ENCODE measurements at regions not wholly inside any gene's neighbourhood (a gene's known extent, or its start where the extent isn't known, plus 50 kb on each side); places are given as distances from the start of the nearest gene placed in this dataset.
A peak's percentile ranks its signal among the peaks of the same experiment; 100 is the strongest.

DNA sequence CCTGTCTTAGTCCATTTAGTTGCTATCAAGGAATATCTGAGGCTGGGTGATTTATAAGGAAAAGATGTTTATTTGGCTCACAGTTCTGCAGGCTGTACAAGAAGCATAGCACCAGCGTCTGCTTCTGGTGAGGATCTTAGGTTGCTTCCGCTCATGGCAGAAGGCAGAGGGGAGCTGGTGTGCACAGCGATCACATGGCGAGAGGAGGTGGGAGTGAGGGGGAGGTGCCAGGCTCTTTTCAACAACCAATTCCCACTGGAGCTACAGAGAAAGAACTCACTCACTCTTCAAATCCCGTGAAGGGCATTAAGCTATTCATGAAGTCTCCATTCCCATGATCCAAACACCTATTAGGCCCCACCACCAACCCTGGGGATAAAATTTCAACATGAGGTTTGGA lies 371.6 kb downstream of the SH2D4B start:
- Histone ChIP-seq H3K27ac (ENCODE audit: low read length) (no peak overlapping the region), H3K9me3 (ENCODE audit: control insufficient read depth, low read depth, low read length) (no peaks in the 10 kb centered on the region), H3K4me1 (ENCODE audit: control insufficient read depth, low read depth, low read length) (no peaks in the 10 kb centered on the region), H3K9ac (ENCODE audit: low read length) (no peak overlapping the region), H3K4me3 (ENCODE audit: low read length) (no peak overlapping the region), H3K27me3 (ENCODE audit: control insufficient read depth, insufficient read depth, low read length) (no peaks in the 10 kb centered on the region), H3K36me3 (ENCODE audit: control insufficient read depth, low read depth, low read length) (no peaks in the 10 kb centered on the region)

DNA sequence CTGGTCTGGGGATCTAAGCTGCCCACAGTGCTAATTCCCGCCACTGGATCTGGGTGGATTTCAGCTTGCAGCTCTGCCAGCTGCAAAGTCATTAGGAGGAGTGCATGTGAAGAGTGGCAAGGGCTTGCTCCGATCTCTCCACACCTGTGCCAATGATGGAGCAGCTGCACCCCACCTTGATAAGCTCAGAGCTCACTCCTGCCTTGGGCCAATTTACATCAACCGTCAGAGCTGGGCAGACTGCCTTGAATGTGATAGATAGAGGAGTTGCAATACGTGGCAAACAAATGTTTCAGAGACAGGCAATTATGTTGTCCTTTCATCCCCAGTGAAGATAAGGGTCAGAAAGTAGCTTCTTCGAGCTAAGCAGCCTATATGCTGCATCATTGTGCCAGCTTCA lies 379.9 kb downstream of the SH2D4B start:
- Histone ChIP-seq H3K27ac (ENCODE audit: low read length) (no peak overlapping the region), H3K4me3 (ENCODE audit: low read length) (no peak overlapping the region), H3K36me3 (ENCODE audit: control insufficient read depth, low read depth, low read length) (no peaks in the 10 kb centered on the region), H3K9me3 (ENCODE audit: control insufficient read depth, low read depth, low read length) (no peaks in the 10 kb centered on the region), H3K27me3 (ENCODE audit: control insufficient read depth, insufficient read depth, low read length) (no peaks in the 10 kb centered on the region), H3K4me1 (ENCODE audit: control insufficient read depth, low read depth, low read length) (no peaks in the 10 kb centered on the region), H3K9ac (ENCODE audit: low read length) (no peak overlapping the region)

DNA sequence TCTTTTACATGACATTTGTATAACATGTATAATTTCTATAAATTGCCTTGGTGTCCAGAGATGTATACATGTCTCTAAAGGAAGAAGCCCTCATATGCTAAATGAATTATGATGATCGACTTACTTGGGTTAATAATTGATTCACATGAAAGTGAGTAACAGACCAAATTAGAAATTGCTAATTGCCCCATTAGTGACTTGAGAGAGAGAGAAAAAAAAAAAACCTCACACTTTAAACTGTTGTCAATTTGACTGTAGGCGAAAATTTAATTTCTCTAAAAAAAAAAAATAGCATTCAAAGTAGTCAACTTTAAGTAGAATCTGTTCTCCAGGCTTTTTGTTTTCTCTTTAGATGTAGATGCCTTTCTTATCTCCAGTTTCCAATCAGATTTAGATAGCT lies 383.3 kb downstream of the SH2D4B start:
- Histone ChIP-seq H3K4me3 (ENCODE audit: low read length) (no peak overlapping the region), H3K27me3 (ENCODE audit: control insufficient read depth, insufficient read depth, low read length) (no peaks in the 10 kb centered on the region), H3K9me3 (ENCODE audit: control insufficient read depth, low read depth, low read length) (no peaks in the 10 kb centered on the region), H3K27ac (ENCODE audit: low read length) (no peak overlapping the region), H3K36me3 (ENCODE audit: control insufficient read depth, low read depth, low read length) (no peaks in the 10 kb centered on the region), H3K9ac (ENCODE audit: low read length) (no peak overlapping the region), H3K4me1 (ENCODE audit: control insufficient read depth, low read depth, low read length) (peaks cover 2% of the 10 kb centered on the region)

GRCh38 chr10:80924063-80924952 lies 386.6 kb downstream of the SH2D4B start:
- no peak overlapping the region for H3K4me3 ChIP-seq (ENCODE audit: low read length)
- H3K27me3 ChIP-seq (ENCODE audit: control insufficient read depth, insufficient read depth, low read length): no peaks in the 10 kb centered on the region
- no peak overlapping the region for H3K27ac ChIP-seq (ENCODE audit: low read length)
- H3K4me1 ChIP-seq (ENCODE audit: control insufficient read depth, low read depth, low read length): peaks cover 23% of the 10 kb centered on the region
- no peaks in the 10 kb centered on the region for H3K9me3 ChIP-seq (ENCODE audit: control insufficient read depth, low read depth, low read length)
- H3K36me3 ChIP-seq (ENCODE audit: control insufficient read depth, low read depth, low read length): no peaks in the 10 kb centered on the region
- H3K9ac ChIP-seq (ENCODE audit: low read length): no peak overlapping the region

DNA sequence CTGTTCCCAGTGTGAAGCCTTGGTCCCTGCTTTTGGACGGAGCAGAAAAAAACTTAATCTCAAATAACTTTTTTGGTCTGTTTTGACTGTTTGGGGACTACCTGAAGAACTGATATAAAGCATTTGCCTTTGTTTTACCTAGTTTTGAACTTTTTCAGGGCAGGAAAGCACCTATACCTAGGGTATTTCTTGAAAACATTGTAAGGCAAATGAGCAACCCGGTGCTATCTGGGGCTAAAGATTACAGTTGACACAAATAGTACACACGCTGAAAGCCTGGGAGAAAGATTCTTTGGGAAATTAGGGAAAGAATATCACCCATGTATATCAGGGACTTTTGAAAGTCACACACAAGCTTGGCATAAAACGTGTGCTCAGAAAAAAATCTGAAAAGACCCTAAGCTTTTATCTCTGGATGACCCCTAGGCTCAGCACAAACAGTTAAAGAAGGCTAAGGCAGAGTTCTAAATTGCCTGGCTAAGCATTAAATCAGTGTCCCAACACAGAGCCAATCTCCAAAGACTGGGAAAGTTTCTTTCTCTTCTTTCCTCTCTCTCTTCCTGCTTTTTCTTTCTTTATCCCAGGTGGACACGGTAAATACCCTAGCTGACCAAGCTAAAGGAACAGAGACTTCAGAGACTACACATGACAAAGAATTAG lies 389.8 kb downstream of the SH2D4B start:
- H3K36me3 ChIP-seq (ENCODE audit: control insufficient read depth, low read depth, low read length): no peaks in the 10 kb centered on the region
- peak overlapping the region; percentile 37 for H3K27ac ChIP-seq (ENCODE audit: low read length)
- H3K4me3 ChIP-seq (ENCODE audit: low read length): peak overlapping the region; percentile 10
- peaks cover 23% of the 10 kb centered on the region for H3K4me1 ChIP-seq (ENCODE audit: control insufficient read depth, low read depth, low read length)
- no peaks in the 10 kb centered on the region for H3K27me3 ChIP-seq (ENCODE audit: control insufficient read depth, insufficient read depth, low read length)
- H3K9ac ChIP-seq (ENCODE audit: low read length): no peak overlapping the region
- no peaks in the 10 kb centered on the region for H3K9me3 ChIP-seq (ENCODE audit: control insufficient read depth, low read depth, low read length)

- Histone ChIP-seq H3K4me3 (ENCODE audit: low read length) (no peak overlapping the region), H3K9ac (ENCODE audit: low read length) (no peak overlapping the region), H3K27ac (ENCODE audit: low read length) (no peak overlapping the region), H3K27me3 (ENCODE audit: control insufficient read depth, insufficient read depth, low read length) (no peaks in the 10 kb centered on the region), H3K4me1 (ENCODE audit: control insufficient read depth, low read depth, low read length) (no peaks in the 10 kb centered on the region), H3K36me3 (ENCODE audit: control insufficient read depth, low read depth, low read length) (no peaks in the 10 kb centered on the region), H3K9me3 (ENCODE audit: control insufficient read depth, low read depth, low read length) (no peaks in the 10 kb centered on the region)
These were observed 401.2 kb downstream of the SH2D4B start for GRCh38 chr10:80938903-80939302.

- Histone ChIP-seq H3K4me1 (ENCODE audit: control insufficient read depth, low read depth, low read length) (peaks cover 9% of the 10 kb centered on the region), H3K9ac (ENCODE audit: low read length) (no peak overlapping the region), H3K27ac (ENCODE audit: low read length) (no peak overlapping the region), H3K36me3 (ENCODE audit: control insufficient read depth, low read depth, low read length) (no peaks in the 10 kb centered on the region), H3K4me3 (ENCODE audit: low read length) (no peak overlapping the region), H3K9me3 (ENCODE audit: control insufficient read depth, low read depth, low read length) (no peaks in the 10 kb centered on the region), H3K27me3 (ENCODE audit: control insufficient read depth, insufficient read depth, low read length) (no peaks in the 10 kb centered on the region)
These were observed 407.7 kb downstream of the SH2D4B start for GRCh38 chr10:80945264-80945880.

GRCh38 chr10:80946073-80946472 lies 408.4 kb downstream of the SH2D4B start:
- H3K36me3 ChIP-seq (ENCODE audit: control insufficient read depth, low read depth, low read length): no peaks in the 10 kb centered on the region
- no peaks in the 10 kb centered on the region for H3K9me3 ChIP-seq (ENCODE audit: control insufficient read depth, low read depth, low read length)
- H3K4me3 ChIP-seq (ENCODE audit: low read length): no peak overlapping the region
- peaks cover 9% of the 10 kb centered on the region for H3K4me1 ChIP-seq (ENCODE audit: control insufficient read depth, low read depth, low read length)
- H3K27me3 ChIP-seq (ENCODE audit: control insufficient read depth, insufficient read depth, low read length): no peaks in the 10 kb centered on the region
- no peak overlapping the region for H3K9ac ChIP-seq (ENCODE audit: low read length)
- H3K27ac ChIP-seq (ENCODE audit: low read length): no peak overlapping the region

DNA sequence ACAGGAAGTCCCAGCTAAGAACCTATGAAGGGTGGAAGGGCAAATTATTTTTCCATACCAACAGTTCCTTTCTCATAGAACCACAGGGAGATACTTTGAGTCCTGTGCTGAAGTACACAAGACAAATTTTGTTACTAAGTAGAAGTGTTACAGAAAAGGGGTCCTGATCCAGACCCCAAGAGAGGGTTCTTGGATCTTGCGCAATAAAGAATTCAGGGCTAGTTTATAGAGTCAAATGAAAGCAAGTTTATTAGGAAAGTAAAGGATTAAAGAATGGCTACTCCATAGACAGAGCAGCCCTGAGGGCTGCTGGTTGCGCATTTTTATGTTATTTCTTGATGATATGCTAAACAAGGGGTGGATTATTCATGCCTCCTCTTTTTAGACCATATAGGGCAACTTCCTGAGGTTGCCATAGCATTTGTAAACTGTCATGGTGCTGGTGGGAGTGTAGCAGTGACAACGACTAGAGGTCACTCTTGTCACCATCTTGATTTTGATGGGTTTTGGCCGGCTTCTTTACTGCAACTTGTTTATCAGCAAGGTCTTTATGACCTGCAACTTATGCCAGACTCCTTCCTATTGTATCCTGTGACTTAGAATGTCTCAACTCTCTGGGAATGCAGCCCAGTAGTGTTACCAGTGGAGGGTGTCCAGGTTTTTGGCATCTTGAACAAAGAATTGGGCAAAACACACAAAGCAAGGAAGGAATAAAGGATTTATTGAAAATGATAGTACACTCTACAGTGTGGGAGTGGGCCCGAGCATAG lies 409.4 kb downstream of the SH2D4B start:
- no peak overlapping the region for H3K4me3 ChIP-seq (ENCODE audit: low read length)
- no peak overlapping the region for H3K9ac ChIP-seq (ENCODE audit: low read length)
- H3K4me1 ChIP-seq (ENCODE audit: control insufficient read depth, low read depth, low read length): peaks cover 9% of the 10 kb centered on the region
- no peak overlapping the region for H3K27ac ChIP-seq (ENCODE audit: low read length)
- H3K27me3 ChIP-seq (ENCODE audit: control insufficient read depth, insufficient read depth, low read length): no peaks in the 10 kb centered on the region
- H3K36me3 ChIP-seq (ENCODE audit: control insufficient read depth, low read depth, low read length): no peaks in the 10 kb centered on the region
- no peaks in the 10 kb centered on the region for H3K9me3 ChIP-seq (ENCODE audit: control insufficient read depth, low read depth, low read length)

DNA sequence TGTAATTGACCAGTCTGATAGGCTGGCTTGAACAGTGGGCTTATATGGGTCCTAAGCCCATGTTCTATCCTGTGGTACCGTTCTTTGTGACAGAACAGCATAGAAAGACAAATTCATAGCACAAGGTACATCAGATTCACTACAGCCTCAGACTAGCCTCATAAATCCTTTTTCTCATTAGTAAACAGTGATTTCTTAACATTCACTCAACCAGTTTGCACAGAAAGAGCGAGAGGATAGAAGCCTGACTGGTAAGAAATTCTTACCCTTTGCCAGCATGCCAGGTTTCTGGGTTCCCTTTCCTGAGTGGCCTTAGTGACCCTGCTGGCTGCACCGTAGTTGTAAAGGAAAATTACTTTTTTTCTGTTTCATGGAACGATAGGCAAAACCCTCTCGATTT lies 412.1 kb downstream of the SH2D4B start:
- no peak overlapping the region for H3K27ac ChIP-seq (ENCODE audit: low read length)
- no peaks in the 10 kb centered on the region for H3K9me3 ChIP-seq (ENCODE audit: control insufficient read depth, low read depth, low read length)

DNA sequence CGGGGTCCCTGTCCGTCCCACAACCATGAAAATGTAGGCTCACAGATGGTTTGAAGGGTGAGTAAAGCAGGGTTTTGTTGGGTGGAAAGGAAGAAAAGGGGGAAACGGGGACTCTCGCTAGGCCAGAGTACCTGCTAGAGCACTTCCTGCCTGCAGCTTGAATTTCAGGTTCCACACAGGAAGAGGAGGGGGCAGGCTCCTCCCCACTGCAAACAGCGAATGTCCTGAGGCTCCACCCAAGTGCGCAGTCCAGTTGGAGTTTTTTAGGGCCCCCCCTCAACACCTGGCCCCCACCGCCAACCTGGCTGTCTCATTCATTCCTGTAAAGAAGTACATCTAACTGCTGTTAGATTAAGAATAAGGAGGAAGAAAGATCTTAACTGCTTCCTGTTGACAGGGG lies 414.7 kb downstream of the SH2D4B start:
- H3K4me1 ChIP-seq (ENCODE audit: control insufficient read depth, low read depth, low read length): peaks cover 9% of the 10 kb centered on the region
- H3K9me3 ChIP-seq (ENCODE audit: control insufficient read depth, low read depth, low read length): no peaks in the 10 kb centered on the region
- no peak overlapping the region for H3K9ac ChIP-seq (ENCODE audit: low read length)
- H3K4me3 ChIP-seq (ENCODE audit: low read length): no peak overlapping the region
- no peaks in the 10 kb centered on the region for H3K27me3 ChIP-seq (ENCODE audit: control insufficient read depth, insufficient read depth, low read length)
- H3K27ac ChIP-seq (ENCODE audit: low read length): no peak overlapping the region
- H3K36me3 ChIP-seq (ENCODE audit: control insufficient read depth, low read depth, low read length): no peaks in the 10 kb centered on the region

More for the DNA sequence above, 412.1 kb downstream of the SH2D4B start:
- Histone ChIP-seq H3K27me3 (ENCODE audit: control insufficient read depth, insufficient read depth, low read length) (no peaks in the 10 kb centered on the region), H3K4me1 (ENCODE audit: control insufficient read depth, low read depth, low read length) (peaks cover 9% of the 10 kb centered on the region), H3K9ac (ENCODE audit: low read length) (no peak overlapping the region), H3K36me3 (ENCODE audit: control insufficient read depth, low read depth, low read length) (no peaks in the 10 kb centered on the region), H3K4me3 (ENCODE audit: low read length) (no peak overlapping the region)

All from iPS-18a (cell line).